Tibial nerve (tissue), 4 donors: ENCODE measurements at regions not wholly inside any gene's neighbourhood (a gene's known extent, or its start where the extent isn't known, plus 50 kb on each side); places are given as distances from the start of the nearest gene placed in this dataset.

Source experiments
- DNase-seq, 2 donors: peaks; one replicate each; pipeline ENCODE4 v3.0.0-alpha.2; 2019; ENCODE audit warnings: low spot score in 2 of 2
- H3K27ac ChIP-seq, 4 donors: fragments of 200-600 bp; sonication (generic) in 3 of 4; one replicate each; pipeline ENCODE4 v1.5.1; 2017 to 2019; ENCODE audit warnings: mild to moderate bottlenecking in 1 of 4
- H3K27me3 ChIP-seq, 2 donors: fragments of 200-600 bp; sonication (generic) in 1 of 2; one replicate each; pipeline versions ENCODE4 v1.5.1 to v1.6.0; 2017 to 2019
- H3K36me3 ChIP-seq, 3 donors: fragments of 200-600 bp; sonication (generic); one replicate each; pipeline ENCODE4 v1.5.1; 2018 to 2019
- H3K4me1 ChIP-seq, 4 donors: fragments of 200-600 bp; sonication (generic) in 3 of 4; one replicate each; pipeline ENCODE4 v1.5.1; 2017 to 2019
- H3K4me3 ChIP-seq, 4 donors: fragments of 200-600 bp; sonication (generic) in 3 of 4; one replicate each; pipeline ENCODE4 v1.5.1; 2017 to 2019; ENCODE audit warnings: mild to moderate bottlenecking in 1 of 4, moderate library complexity in 1 of 4
- H3K9me3 ChIP-seq, 4 donors: fragments of 200-600 bp; sonication (generic) in 3 of 4; one replicate each; pipeline ENCODE4 v1.5.1; 2017 to 2019
- EP300 ChIP-seq, 2 donors: sonication (generic); formaldehyde crosslinking; IDR thresholded peaks; one replicate each; pipeline ENCODE4 v1.6.1; 2017; ENCODE audit warnings: antibody characterized with exemption in 2 of 2, mild to moderate bottlenecking in 1 of 2
- POLR2A ChIP-seq, 2 donors: fragments of 450-650 bp; IDR thresholded peaks; one replicate each; pipeline ENCODE4 v1.6.1; 2017; ENCODE audit warnings: antibody characterized with exemption in 2 of 2, mild to moderate bottlenecking in 2 of 2, moderate library complexity in 2 of 2
- WGBS, 2 donors: methylation state at CpG; one replicate each; pipeline ENCODE4 v1.1.5; 2018; 5-methylcytosine and 5-hydroxymethylcytosine counted together
- TF ChIP-seq, protein P1 (sequence below), 5 experiments: fragments of 200-600 bp in 3 of 5; fragments of 450-650 bp in 2 of 5; sonication (generic) in 3 of 5; IDR thresholded peaks; one replicate each; pipeline ENCODE4 v1.5.1; 2016 to 2019; ENCODE audit warnings: antibody characterized with exemption in 5 of 5, mild to moderate bottlenecking in 3 of 5, moderate library complexity in 2 of 5

- H3K4me3 ChIP-seq, result no peak overlapping the region
- peaks cover 0 to 27% (median 15%) of the 10 kb centered on the region in 4 donors for H3K4me1 ChIP-seq
- no peaks in the 10 kb centered on the region for H3K36me3 ChIP-seq
- no peaks in the 10 kb centered on the region for H3K27me3 ChIP-seq
- H3K27ac ChIP-seq, result peak overlapping the region in 3 of 4 donors; percentile 10 to 79 (median 78)
- H3K9me3 ChIP-seq, result no peaks in the 10 kb centered on the region
- no peak for DNase-seq
- TF ChIP-seq POLR2A (IDR thresholded peaks at IDR 0.05) (no peak), EP300 (IDR thresholded peaks at IDR 0.05) (no peak)
- TF ChIP-seq, protein P1, sequence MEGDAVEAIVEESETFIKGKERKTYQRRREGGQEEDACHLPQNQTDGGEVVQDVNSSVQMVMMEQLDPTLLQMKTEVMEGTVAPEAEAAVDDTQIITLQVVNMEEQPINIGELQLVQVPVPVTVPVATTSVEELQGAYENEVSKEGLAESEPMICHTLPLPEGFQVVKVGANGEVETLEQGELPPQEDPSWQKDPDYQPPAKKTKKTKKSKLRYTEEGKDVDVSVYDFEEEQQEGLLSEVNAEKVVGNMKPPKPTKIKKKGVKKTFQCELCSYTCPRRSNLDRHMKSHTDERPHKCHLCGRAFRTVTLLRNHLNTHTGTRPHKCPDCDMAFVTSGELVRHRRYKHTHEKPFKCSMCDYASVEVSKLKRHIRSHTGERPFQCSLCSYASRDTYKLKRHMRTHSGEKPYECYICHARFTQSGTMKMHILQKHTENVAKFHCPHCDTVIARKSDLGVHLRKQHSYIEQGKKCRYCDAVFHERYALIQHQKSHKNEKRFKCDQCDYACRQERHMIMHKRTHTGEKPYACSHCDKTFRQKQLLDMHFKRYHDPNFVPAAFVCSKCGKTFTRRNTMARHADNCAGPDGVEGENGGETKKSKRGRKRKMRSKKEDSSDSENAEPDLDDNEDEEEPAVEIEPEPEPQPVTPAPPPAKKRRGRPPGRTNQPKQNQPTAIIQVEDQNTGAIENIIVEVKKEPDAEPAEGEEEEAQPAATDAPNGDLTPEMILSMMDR (IDR thresholded peaks at IDR 0.05), result no peak
Measured at GRCh38 chr3:117035745-117036144, 326.2 kb downstream of the TUSC7 start.

DNA sequence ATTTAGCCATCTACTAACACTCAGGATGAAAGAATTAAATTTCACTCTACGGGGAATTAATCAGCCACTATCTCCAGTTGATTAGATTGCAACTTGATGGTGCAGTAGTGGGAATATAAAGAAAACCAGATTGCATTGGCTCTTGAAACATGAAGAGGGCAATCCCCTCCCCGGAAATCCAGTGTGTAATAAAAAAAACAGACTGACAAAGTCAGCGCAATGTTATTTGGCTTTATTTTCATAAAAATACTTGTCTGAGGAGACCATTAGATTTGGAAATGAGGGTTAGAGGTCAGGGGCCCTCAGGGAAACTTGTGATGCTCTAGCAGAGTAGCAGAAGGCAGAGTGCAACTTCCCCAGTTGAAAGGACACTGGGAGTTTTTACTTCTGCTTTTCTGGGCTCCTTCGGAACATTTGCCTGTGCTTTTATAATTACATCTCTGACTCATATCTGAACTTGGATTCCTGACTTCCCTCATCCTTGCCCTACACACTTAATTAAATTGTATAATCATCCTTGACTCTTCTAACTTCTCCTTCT lies 326.8 kb downstream of the TUSC7 start:
- Histone ChIP-seq H3K27me3 (no peaks in the 10 kb centered on the region), H3K27ac (peak overlapping the region in 3 of 4 donors; percentile 13 to 79 (median 78)), H3K9me3 (peaks cover 0 to 2% (median 0%) of the 10 kb centered on the region in 4 donors), H3K36me3 (no peaks in the 10 kb centered on the region), H3K4me3 (no peak overlapping the region), H3K4me1 (peaks cover 0 to 27% (median 15%) of the 10 kb centered on the region in 4 donors)
- TF ChIP-seq POLR2A (IDR thresholded peaks at IDR 0.05) (no peak), EP300 (IDR thresholded peaks at IDR 0.05) (peak in 1 of 2 donors; percentile 86)
- TF ChIP-seq, protein P1 (IDR thresholded peaks at IDR 0.05), result no peak
- 9 to 10% methylated on average over 4 of the region's 4 CpGs for WGBS, 2 donors
- peak; percentile 32 to 86 for DNase-seq

DNA sequence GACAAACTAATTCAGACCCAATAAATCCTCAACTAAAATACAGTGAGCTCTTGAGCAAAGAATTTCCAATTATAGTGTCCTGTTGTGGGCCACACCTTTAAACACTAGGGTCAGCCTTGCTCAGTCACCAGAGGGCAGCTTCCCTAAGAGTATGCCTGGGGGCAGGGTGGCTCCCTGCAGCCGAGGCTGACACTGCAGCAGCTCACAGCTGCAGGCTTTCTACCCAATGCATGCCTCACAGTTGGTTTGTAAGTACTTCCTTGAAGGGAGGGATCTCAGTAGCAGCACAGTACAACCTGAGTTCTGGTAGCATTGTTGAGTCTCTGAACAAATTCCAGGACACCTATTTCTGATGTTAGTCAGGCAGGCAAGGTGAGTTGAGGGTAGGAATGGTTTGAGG lies 335.6 kb downstream of the TUSC7 start:
- TF ChIP-seq EP300 (IDR thresholded peaks at IDR 0.05), result no peak
- TF ChIP-seq POLR2A (IDR thresholded peaks at IDR 0.05), result no peak
- TF ChIP-seq, protein P1 (IDR thresholded peaks at IDR 0.05), result no peak
- 0 to 13% methylated on average over 1 of the region's 1 CpG for WGBS, 2 donors
- Histone ChIP-seq H3K4me3 (no peak overlapping the region), H3K27ac (no peak overlapping the region), H3K9me3 (peaks cover 0 to 2% (median 0%) of the 10 kb centered on the region in 4 donors), H3K4me1 (no peaks in the 10 kb centered on the region), H3K36me3 (no peaks in the 10 kb centered on the region), H3K27me3 (no peaks in the 10 kb centered on the region)
- DNase-seq, result no peak

GRCh38 chr3:117047951-117048705 lies 338.5 kb downstream of the TUSC7 start:
- H3K9me3 ChIP-seq, result no peaks in the 10 kb centered on the region
- no peak overlapping the region for H3K4me3 ChIP-seq
- no peak overlapping the region for H3K27ac ChIP-seq
- H3K36me3 ChIP-seq, result no peaks in the 10 kb centered on the region
- H3K4me1 ChIP-seq, result no peaks in the 10 kb centered on the region
- no peak for DNase-seq
- no peaks in the 10 kb centered on the region for H3K27me3 ChIP-seq
- TF ChIP-seq, protein P1 (IDR thresholded peaks at IDR 0.05), result no peak
- TF ChIP-seq POLR2A (IDR thresholded peaks at IDR 0.05), result no peak
- no peak for TF ChIP-seq EP300 (IDR thresholded peaks at IDR 0.05)

DNA sequence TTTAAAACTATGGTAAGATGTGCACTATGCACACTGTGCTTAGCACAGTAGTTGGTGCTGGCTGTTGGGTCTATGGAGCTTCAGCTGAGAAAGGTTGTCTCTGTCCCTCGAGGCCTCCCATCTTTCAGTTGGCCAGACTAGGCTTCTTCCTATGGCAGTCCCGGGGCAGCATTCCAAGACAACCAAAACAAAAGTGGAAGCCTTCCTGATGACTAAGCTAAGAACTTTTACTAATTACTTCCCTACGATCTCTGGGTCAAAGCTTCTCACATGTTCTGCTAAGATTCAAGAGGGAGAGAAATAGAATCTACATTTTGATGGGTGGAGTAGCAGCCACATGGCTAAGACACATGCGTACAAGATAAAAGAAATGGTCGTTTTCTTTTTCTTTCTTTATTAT lies 342.8 kb downstream of the TUSC7 start:
- Histone ChIP-seq H3K27ac (no peak overlapping the region), H3K9me3 (no peaks in the 10 kb centered on the region), H3K4me3 (no peak overlapping the region), H3K36me3 (no peaks in the 10 kb centered on the region), H3K4me1 (no peaks in the 10 kb centered on the region), H3K27me3 (no peaks in the 10 kb centered on the region)
- TF ChIP-seq EP300 (IDR thresholded peaks at IDR 0.05) (peak in 1 of 2 donors; percentile 23), POLR2A (IDR thresholded peaks at IDR 0.05) (no peak)
- TF ChIP-seq, protein P1 (IDR thresholded peaks at IDR 0.05), result no peak
- peak in 1 of 2 donors; percentile 14 for DNase-seq
- 67 to 79% methylated on average over 5 of the region's 5 CpGs for WGBS, 2 donors
